ENCODE measurements at regions not wholly inside any gene's neighbourhood (a gene's known extent, or its start where the extent isn't known, plus 50 kb on each side); places are given as distances from the start of the nearest gene placed in this dataset.

- FAIRE-seq: no peak
- TF ChIP-seq, protein P1, sequence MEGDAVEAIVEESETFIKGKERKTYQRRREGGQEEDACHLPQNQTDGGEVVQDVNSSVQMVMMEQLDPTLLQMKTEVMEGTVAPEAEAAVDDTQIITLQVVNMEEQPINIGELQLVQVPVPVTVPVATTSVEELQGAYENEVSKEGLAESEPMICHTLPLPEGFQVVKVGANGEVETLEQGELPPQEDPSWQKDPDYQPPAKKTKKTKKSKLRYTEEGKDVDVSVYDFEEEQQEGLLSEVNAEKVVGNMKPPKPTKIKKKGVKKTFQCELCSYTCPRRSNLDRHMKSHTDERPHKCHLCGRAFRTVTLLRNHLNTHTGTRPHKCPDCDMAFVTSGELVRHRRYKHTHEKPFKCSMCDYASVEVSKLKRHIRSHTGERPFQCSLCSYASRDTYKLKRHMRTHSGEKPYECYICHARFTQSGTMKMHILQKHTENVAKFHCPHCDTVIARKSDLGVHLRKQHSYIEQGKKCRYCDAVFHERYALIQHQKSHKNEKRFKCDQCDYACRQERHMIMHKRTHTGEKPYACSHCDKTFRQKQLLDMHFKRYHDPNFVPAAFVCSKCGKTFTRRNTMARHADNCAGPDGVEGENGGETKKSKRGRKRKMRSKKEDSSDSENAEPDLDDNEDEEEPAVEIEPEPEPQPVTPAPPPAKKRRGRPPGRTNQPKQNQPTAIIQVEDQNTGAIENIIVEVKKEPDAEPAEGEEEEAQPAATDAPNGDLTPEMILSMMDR (IDR thresholded peaks at IDR 0.05; ENCODE audit: insufficient read depth, low read length, severe bottlenecking): no peak
- no peaks in the 10 kb centered on the region for H3K36me3 ChIP-seq (ENCODE audit: control insufficient read depth, insufficient read depth, low read length)
- DNase-seq (ENCODE audit: low read depth): no peak
- H3K27me3 ChIP-seq (ENCODE audit: control insufficient read depth, insufficient read depth, low read length): no peaks in the 10 kb centered on the region
- H3K4me3 ChIP-seq (ENCODE audit: low read depth, low read length): no peak overlapping the region
Measured at GRCh38 chr6:167470101-167470835, 145.4 kb downstream of the TTLL2 start.

DNA sequence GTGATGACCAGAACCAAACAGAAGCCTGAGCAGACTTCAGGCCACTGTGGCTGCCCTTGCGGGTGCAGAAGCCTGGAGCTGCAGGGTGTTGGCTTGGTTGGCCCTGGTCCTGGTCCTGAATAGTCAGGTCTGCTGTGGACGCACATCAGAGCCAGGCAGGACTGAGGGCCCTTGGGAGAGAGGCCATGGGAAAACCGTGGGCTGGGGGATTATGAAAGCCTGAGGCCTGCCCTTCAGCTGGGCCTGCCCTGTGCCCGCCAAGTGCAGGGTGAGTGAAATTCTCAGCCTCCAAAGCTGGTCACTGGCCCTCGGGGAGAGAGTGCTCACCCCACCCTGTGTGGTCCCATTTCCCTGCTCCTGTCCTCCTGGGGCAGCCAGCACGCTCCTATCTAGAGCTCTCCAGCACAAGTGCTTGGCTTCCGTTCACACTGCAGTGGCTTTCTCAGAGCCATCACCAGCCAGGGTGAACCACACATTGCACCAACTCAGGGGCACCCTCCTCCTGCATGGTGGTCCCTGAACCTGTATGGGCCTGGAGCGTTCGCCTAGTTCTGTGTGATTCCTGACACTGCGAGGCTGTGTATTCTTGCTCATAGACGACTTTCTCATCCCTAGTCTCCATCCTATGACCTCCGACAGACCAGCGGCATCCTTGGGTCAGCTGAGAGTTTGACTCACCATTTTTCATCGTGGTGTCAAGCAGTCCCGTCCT lies 146.1 kb downstream of the TTLL2 start:
- H3K27me3 ChIP-seq (ENCODE audit: control insufficient read depth, insufficient read depth, low read length): no peaks in the 10 kb centered on the region
- FAIRE-seq: no peak
- H3K36me3 ChIP-seq (ENCODE audit: control insufficient read depth, insufficient read depth, low read length): no peaks in the 10 kb centered on the region
- TF ChIP-seq, protein P1 (IDR thresholded peaks at IDR 0.05; ENCODE audit: insufficient read depth, low read length, severe bottlenecking): no peak
- no peak for DNase-seq (ENCODE audit: low read depth)
- no peak overlapping the region for H3K4me3 ChIP-seq (ENCODE audit: low read depth, low read length)

DNA sequence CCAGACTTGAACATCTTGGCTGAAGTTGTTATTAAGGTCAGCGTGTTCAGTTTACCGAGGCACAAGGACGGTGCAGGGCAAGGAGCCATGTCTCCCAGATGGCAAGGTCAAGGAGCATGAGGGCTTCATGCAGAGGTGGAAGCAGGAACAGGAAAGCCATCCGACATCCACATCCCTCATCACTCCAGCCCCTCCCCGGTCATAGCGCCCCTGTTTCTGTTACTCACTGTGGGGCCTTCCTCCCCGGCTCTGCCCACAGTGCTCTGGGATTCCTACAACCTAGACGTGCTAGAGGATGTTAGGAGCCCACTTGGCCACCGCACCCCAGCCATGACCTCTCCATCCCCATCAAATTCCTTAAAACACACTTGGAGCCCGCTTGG lies 146.7 kb downstream of the TTLL2 start:
- FAIRE-seq (no peak), DNase-seq (ENCODE audit: low read depth) (no peak)
- H3K4me3 ChIP-seq (ENCODE audit: low read depth, low read length): no peak overlapping the region
- TF ChIP-seq, protein P1 (IDR thresholded peaks at IDR 0.05; ENCODE audit: insufficient read depth, low read length, severe bottlenecking): no peak
- H3K27me3 ChIP-seq (ENCODE audit: control insufficient read depth, insufficient read depth, low read length): no peaks in the 10 kb centered on the region
- no peaks in the 10 kb centered on the region for H3K36me3 ChIP-seq (ENCODE audit: control insufficient read depth, insufficient read depth, low read length)

GRCh38 chr6:167472148-167472547 lies 147.3 kb downstream of the TTLL2 start:
- DNase-seq (ENCODE audit: low read depth) (no peak), FAIRE-seq (peak; percentile 52)
- H3K4me3 ChIP-seq (ENCODE audit: low read depth, low read length): no peak overlapping the region
- TF ChIP-seq, protein P1 (IDR thresholded peaks at IDR 0.05; ENCODE audit: insufficient read depth, low read length, severe bottlenecking): no peak
- H3K27me3 ChIP-seq (ENCODE audit: control insufficient read depth, insufficient read depth, low read length): no peaks in the 10 kb centered on the region
- no peaks in the 10 kb centered on the region for H3K36me3 ChIP-seq (ENCODE audit: control insufficient read depth, insufficient read depth, low read length)

GRCh38 chr6:167472880-167473279 lies 148.0 kb downstream of the TTLL2 start:
- TF ChIP-seq, protein P1 (IDR thresholded peaks at IDR 0.05; ENCODE audit: insufficient read depth, low read length, severe bottlenecking): no peak
- H3K4me3 ChIP-seq (ENCODE audit: low read depth, low read length): no peak overlapping the region
- H3K27me3 ChIP-seq (ENCODE audit: control insufficient read depth, insufficient read depth, low read length): no peaks in the 10 kb centered on the region
- DNase-seq (ENCODE audit: low read depth): no peak
- no peaks in the 10 kb centered on the region for H3K36me3 ChIP-seq (ENCODE audit: control insufficient read depth, insufficient read depth, low read length)
- no peak for FAIRE-seq

Data from bronchial epithelial cell (primary cell).